Stomach (tissue), 8 donors: ENCODE measurements at regions not wholly inside any gene's neighbourhood (a gene's known extent, or its start where the extent isn't known, plus 50 kb on each side); places are given as distances from the start of the nearest gene placed in this dataset.

Source experiments
- DNase-seq, 2 donors: peaks; one replicate each; pipeline versions ENCODE4 v3.0.0 to v3.0.0-alpha.2; 2013 to 2019
- H3K27ac ChIP-seq, 5 donors: fragments of 200-600 bp in 4 of 5; sonication (generic) in 4 of 5; one replicate each; pipeline ENCODE4 v1.5.1; 2013 to 2019; ENCODE audit warnings: mild to moderate bottlenecking in 1 of 5, moderate library complexity in 1 of 5
- H3K27me3 ChIP-seq, 3 donors: fragments of 200-600 bp; sonication (generic); one replicate each; pipeline ENCODE4 v1.5.1; 2017 to 2019; ENCODE audit warnings: mixed run types in 1 of 3
- H3K36me3 ChIP-seq, 4 donors: fragments of 200-600 bp; sonication (generic); 1 replicate in 3 of 4; 2 replicates in 1 of 4; pipeline ENCODE4 v1.5.1; 2016 to 2019
- H3K4me1 ChIP-seq, 4 donors: fragments of 200-600 bp; sonication (generic); one replicate each; pipeline ENCODE4 v1.5.1; 2016 to 2019
- H3K4me3 ChIP-seq, 4 donors: fragments of 200-600 bp; sonication (generic) in 3 of 4; one replicate each; pipeline ENCODE4 v1.5.1; 2016 to 2019; ENCODE audit warnings: mild to moderate bottlenecking in 1 of 4
- H3K9me3 ChIP-seq, 4 donors: fragments of 200-600 bp; sonication (generic); one replicate each; pipeline ENCODE4 v1.5.1; 2016 to 2019
- EP300 ChIP-seq: sonication (generic); formaldehyde crosslinking; IDR thresholded peaks from one replicate; pipeline ENCODE4 v1.6.1; 2017; ENCODE audit warnings: antibody characterized with exemption
- POLR2A ChIP-seq, 4 donors: fragments of 450-650 bp; IDR thresholded peaks; one replicate each; pipeline ENCODE4 v1.6.1; 2016; ENCODE audit warnings: antibody characterized with exemption in 4 of 4, control low read depth in 2 of 4, mild to moderate bottlenecking in 1 of 4, moderate library complexity in 1 of 4
- POLR2AphosphoS5 ChIP-seq, 3 donors: sonication (generic); formaldehyde crosslinking; IDR thresholded peaks; one replicate each; pipeline ENCODE4 v1.6.1; 2016; ENCODE audit warnings: antibody characterized with exemption in 3 of 3
- WGBS, 5 donors: extraction: QIAGEN DNeasy Blood & Tissue Kit in 3 of 5; methylation state at CpG; one replicate each; pipeline versions ENCODE4 v1.1.5 to v1.1.7; 2013 to 2018; 5-methylcytosine and 5-hydroxymethylcytosine counted together
- intact Hi-C: fragments of 100-400 bp; cut with DNase I; formaldehyde crosslinking; loops from one replicate; pipeline ENCODE4 v1.15.1; 2023; ENCODE audit warnings: low total_unique reads
- TF ChIP-seq, protein P1 (sequence below), 7 experiments: fragments of 450-650 bp in 4 of 7; fragments of 200-600 bp in 3 of 7; sonication (generic) in 3 of 7; IDR thresholded peaks; one replicate each; pipeline ENCODE4 v1.5.1; 2016 to 2019; ENCODE audit warnings: antibody characterized with exemption in 7 of 7, control low read depth in 2 of 7, mild to moderate bottlenecking in 1 of 7
- donor health status: healthy with polysubstance abuse.
- donor health status: Bipolar disorder and iron deficiency.
- donor health status: healthy.

GRCh38 chr16:5504064-5504781, 406.6 kb upstream of the EEF2KMT start:
- TF ChIP-seq EP300: no peak
- peak in 1 of 3 donors; percentile 9 for TF ChIP-seq POLR2AphosphoS5 (IDR thresholded peaks at IDR 0.05)
- intact Hi-C loops: no loop called here
- 27 to 48% (median 41%) methylated on average over 10 to 13 of the region's 13 CpGs for WGBS, 5 donors
- H3K4me3 ChIP-seq: no peak overlapping the region
- H3K36me3 ChIP-seq: no peaks in the 10 kb centered on the region
- H3K4me1 ChIP-seq: peaks cover 0 to 17% (median 5%) of the 10 kb centered on the region in 4 donors
- peak overlapping the region in 1 of 5 donors; percentile 53 for H3K27ac ChIP-seq
- peaks cover 0 to 13% (median 0%) of the 10 kb centered on the region in 3 donors for H3K27me3 ChIP-seq
- H3K9me3 ChIP-seq: no peaks in the 10 kb centered on the region
- DNase-seq: peak; percentile 44 to 58

GRCh38 chr16:5502944-5503343, 405.3 kb upstream of the EEF2KMT start:
- Histone ChIP-seq H3K4me3 (no peak overlapping the region), H3K4me1 (peaks cover 0 to 17% (median 5%) of the 10 kb centered on the region in 4 donors), H3K36me3 (no peaks in the 10 kb centered on the region), H3K9me3 (no peaks in the 10 kb centered on the region), H3K27me3 (peaks cover 0 to 13% (median 0%) of the 10 kb centered on the region in 3 donors), H3K27ac (no peak overlapping the region)
- TF ChIP-seq EP300 (no peak), POLR2AphosphoS5 (IDR thresholded peaks at IDR 0.05) (no peak), POLR2A (IDR thresholded peaks at IDR 0.05) (no peak)
- TF ChIP-seq, protein P1, sequence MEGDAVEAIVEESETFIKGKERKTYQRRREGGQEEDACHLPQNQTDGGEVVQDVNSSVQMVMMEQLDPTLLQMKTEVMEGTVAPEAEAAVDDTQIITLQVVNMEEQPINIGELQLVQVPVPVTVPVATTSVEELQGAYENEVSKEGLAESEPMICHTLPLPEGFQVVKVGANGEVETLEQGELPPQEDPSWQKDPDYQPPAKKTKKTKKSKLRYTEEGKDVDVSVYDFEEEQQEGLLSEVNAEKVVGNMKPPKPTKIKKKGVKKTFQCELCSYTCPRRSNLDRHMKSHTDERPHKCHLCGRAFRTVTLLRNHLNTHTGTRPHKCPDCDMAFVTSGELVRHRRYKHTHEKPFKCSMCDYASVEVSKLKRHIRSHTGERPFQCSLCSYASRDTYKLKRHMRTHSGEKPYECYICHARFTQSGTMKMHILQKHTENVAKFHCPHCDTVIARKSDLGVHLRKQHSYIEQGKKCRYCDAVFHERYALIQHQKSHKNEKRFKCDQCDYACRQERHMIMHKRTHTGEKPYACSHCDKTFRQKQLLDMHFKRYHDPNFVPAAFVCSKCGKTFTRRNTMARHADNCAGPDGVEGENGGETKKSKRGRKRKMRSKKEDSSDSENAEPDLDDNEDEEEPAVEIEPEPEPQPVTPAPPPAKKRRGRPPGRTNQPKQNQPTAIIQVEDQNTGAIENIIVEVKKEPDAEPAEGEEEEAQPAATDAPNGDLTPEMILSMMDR (IDR thresholded peaks at IDR 0.05): no peak
- WGBS, 5 donors: 80 to 86% (median 82%) methylated on average over 6 of the region's 6 CpGs
- DNase-seq: no peak
- intact Hi-C loops: no loop called here

GRCh38 chr16:5502467-5502869, 404.9 kb upstream of the EEF2KMT start:
- peak in 1 of 2 donors; percentile 63 for DNase-seq
- Histone ChIP-seq H3K9me3 (no peaks in the 10 kb centered on the region), H3K4me3 (no peak overlapping the region), H3K27ac (no peak overlapping the region), H3K36me3 (no peaks in the 10 kb centered on the region), H3K27me3 (peaks cover 0 to 13% (median 0%) of the 10 kb centered on the region in 3 donors), H3K4me1 (peaks cover 0 to 17% (median 5%) of the 10 kb centered on the region in 4 donors)
- 17 to 34% (median 33%) methylated on average over 7 of the region's 7 CpGs for WGBS, 5 donors
- no peak for TF ChIP-seq POLR2A (IDR thresholded peaks at IDR 0.05)
- TF ChIP-seq, protein P1 (IDR thresholded peaks at IDR 0.05): peak in 2 of 7 experiments; percentile 8 to 18
- intact Hi-C loops: no loop called here

- DNase-seq: no peak
- peaks cover 0 to 13% (median 0%) of the 10 kb centered on the region in 3 donors for H3K27me3 ChIP-seq
- no peak overlapping the region for H3K27ac ChIP-seq
- 56 to 79% (median 68%) methylated on average over 3 of the region's 3 CpGs for WGBS, 5 donors
- no peak overlapping the region for H3K4me3 ChIP-seq
- peaks cover 0 to 8% (median 0%) of the 10 kb centered on the region in 4 donors for H3K9me3 ChIP-seq
- TF ChIP-seq, protein P1 (IDR thresholded peaks at IDR 0.05): no peak
- no peak for TF ChIP-seq POLR2AphosphoS5 (IDR thresholded peaks at IDR 0.05)
- TF ChIP-seq POLR2A (IDR thresholded peaks at IDR 0.05): no peak
- TF ChIP-seq EP300: no peak
- no peaks in the 10 kb centered on the region for H3K36me3 ChIP-seq
- H3K4me1 ChIP-seq: peaks cover 0 to 17% (median 5%) of the 10 kb centered on the region in 4 donors
- intact Hi-C loops: no loop called here
These were observed 402.9 kb upstream of the EEF2KMT start for GRCh38 chr16:5500526-5500925.

- H3K9me3 ChIP-seq: peaks cover 0 to 8% (median 0%) of the 10 kb centered on the region in 4 donors
- no peak overlapping the region for H3K27ac ChIP-seq
- H3K27me3 ChIP-seq: peaks cover 0 to 21% (median 0%) of the 10 kb centered on the region in 3 donors
- no peak for TF ChIP-seq POLR2AphosphoS5 (IDR thresholded peaks at IDR 0.05)
- WGBS, 5 donors: 75 to 89% (median 77%) methylated on average over 2 of the region's 2 CpGs
- DNase-seq: no peak
- H3K4me1 ChIP-seq: peaks cover 0 to under 1% (median 0%) of the 10 kb centered on the region in 4 donors
- H3K36me3 ChIP-seq: no peaks in the 10 kb centered on the region
- H3K4me3 ChIP-seq: no peak overlapping the region
- intact Hi-C loops: no loop called here
These were observed 401.0 kb upstream of the EEF2KMT start for GRCh38 chr16:5498562-5498961.
